Endothelial cell of umbilical vein (primary cell): ENCODE measurements at regions not wholly inside any gene's neighbourhood (a gene's known extent, or its start where the extent isn't known, plus 50 kb on each side); places are given as distances from the start of the nearest gene placed in this dataset.

ENCODE experiments used
- GATA2 ChIP-seq: IDR thresholded peaks from 2 replicates; pipeline ENCODE4 v1.7.0; 2011; ENCODE audit warnings: low read depth, mild to moderate bottlenecking, moderate library complexity, mixed read lengths, low read length; ENCODE audit not compliant: insufficient read length, insufficient read depth
- POLR2A ChIP-seq: IDR thresholded peaks from 2 replicates; pipeline ENCODE4 v1.6.1; 2012; ENCODE audit warnings: low read depth, mild to moderate bottlenecking, control low read depth, low read length
- POLR2AphosphoS5 ChIP-seq: IDR thresholded peaks from 2 replicates; pipeline ENCODE4 v1.6.1; 2012; ENCODE audit warnings: low read depth, mild to moderate bottlenecking, control low read depth, low read length, moderate library complexity; ENCODE audit not compliant: insufficient read depth
- TF ChIP-seq, protein P1 (sequence below), 2 donors: IDR thresholded peaks; 1 replicate in 1 of 2; 2 replicates in 1 of 2; pipeline ENCODE4 v1.5.1; 2011; ENCODE audit warnings: low read length in 2 of 2, mild to moderate bottlenecking in 2 of 2, moderate library complexity in 2 of 2, control low read depth in 1 of 2, inconsistent platforms in 1 of 2, low read depth in 1 of 2; ENCODE audit not compliant: insufficient read depth in 1 of 2; ENCODE audit errors: extremely low read depth in 1 of 2

DNA sequence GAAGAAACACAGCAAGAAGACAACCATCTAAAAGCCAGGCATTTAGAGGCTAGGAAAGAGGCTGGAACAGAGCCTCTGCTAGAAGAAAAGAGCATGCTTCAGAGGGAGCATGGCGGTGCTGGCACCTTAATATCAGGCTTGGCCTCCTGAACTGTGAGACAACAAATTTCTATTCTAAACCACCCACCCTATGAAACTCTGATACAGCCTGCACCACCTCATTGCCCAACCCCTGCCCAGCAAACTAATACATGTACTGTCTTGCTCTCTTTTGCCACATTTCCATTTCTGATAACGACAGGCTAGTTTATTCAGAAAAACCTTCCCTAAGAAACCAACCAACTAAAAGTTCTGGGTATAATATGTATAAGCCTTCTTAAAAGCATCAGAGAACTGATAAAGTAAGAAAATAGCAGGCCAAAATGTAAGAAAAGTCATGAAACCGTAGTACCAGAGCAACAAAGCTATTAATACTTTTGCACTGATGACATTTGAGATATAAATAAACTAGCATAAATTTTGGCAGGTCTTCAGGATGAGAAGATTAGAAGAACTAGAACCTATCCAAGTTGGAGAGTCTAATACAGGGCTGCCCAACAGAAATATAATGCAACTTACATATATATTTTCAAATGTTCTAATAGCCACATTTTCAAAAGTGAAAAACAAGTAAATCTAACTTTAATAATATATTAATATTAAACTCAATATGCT lies 184.7 kb upstream of the HSF2 start:
- TF ChIP-seq, protein P1, sequence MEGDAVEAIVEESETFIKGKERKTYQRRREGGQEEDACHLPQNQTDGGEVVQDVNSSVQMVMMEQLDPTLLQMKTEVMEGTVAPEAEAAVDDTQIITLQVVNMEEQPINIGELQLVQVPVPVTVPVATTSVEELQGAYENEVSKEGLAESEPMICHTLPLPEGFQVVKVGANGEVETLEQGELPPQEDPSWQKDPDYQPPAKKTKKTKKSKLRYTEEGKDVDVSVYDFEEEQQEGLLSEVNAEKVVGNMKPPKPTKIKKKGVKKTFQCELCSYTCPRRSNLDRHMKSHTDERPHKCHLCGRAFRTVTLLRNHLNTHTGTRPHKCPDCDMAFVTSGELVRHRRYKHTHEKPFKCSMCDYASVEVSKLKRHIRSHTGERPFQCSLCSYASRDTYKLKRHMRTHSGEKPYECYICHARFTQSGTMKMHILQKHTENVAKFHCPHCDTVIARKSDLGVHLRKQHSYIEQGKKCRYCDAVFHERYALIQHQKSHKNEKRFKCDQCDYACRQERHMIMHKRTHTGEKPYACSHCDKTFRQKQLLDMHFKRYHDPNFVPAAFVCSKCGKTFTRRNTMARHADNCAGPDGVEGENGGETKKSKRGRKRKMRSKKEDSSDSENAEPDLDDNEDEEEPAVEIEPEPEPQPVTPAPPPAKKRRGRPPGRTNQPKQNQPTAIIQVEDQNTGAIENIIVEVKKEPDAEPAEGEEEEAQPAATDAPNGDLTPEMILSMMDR (IDR thresholded peaks at IDR 0.05; ENCODE audit: extremely low read depth in 1 of 2, insufficient read depth in 1 of 2, low read depth in 1 of 2, low read length in 2 of 2) = no peak
- TF ChIP-seq POLR2A (no peak), POLR2AphosphoS5 (no peak), GATA2 (no peak)
